ENCODE measurements at regions not wholly inside any gene's neighbourhood (a gene's known extent, or its start where the extent isn't known, plus 50 kb on each side); places are given as distances from the start of the nearest gene placed in this dataset.

DNA sequence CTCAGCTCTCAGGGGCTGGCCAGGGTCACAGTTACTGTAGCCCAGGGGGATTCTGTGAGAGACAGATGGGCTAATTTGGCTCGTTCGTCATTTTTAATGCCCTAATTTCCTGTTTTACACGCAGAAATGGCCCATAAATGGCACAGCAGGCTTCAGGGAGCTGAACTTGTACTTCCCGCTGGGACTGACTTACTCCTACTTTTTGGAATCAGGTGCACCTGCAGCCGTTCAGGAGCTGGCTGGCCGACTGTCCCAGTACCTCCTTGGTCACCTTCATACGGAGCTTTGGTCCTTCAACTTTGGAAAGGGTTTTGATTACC is 62.4 kb upstream of the URI1 start:
- no peak for TF ChIP-seq CTCF (IDR thresholded peaks at IDR 0.05; ENCODE audit: low read length)
- no peak for TF ChIP-seq EZH2 (IDR thresholded peaks at IDR 0.05; ENCODE audit: borderline replicate concordance, low read length)
